ENCODE measurements at regions not wholly inside any gene's neighbourhood (a gene's known extent, or its start where the extent isn't known, plus 50 kb on each side); places are given as distances from the start of the nearest gene placed in this dataset.
"Not testable (repeated sequence)": the region's sequence is repeated elsewhere in the genome, so short reads cannot be mapped to it uniquely, and the experiment has no call there.

- no peak for DNase-seq (ENCODE audit: low read depth)
Measured at GRCh38 chr13:72586518-72586917, 140.9 kb downstream of the MZT1 start.

- DNase-seq (ENCODE audit: low read depth): no peak
Measured at GRCh38 chr13:72585254-72585653, 142.2 kb downstream of the MZT1 start.

GRCh38 chr13:72571191-72571590 lies 156.2 kb downstream of the MZT1 start:
- no peak for DNase-seq (ENCODE audit: low read depth)

- DNase-seq (ENCODE audit: low read depth): no peak
Measured at GRCh38 chr13:72570019-72570418, 157.4 kb downstream of the MZT1 start.

- DNase-seq (ENCODE audit: low read depth): no peak
Measured at GRCh38 chr13:72567566-72567965, 159.9 kb downstream of the MZT1 start.

- no peak for DNase-seq (ENCODE audit: low read depth)
Measured at GRCh38 chr13:72566526-72566925, 160.9 kb downstream of the MZT1 start.

GRCh38 chr13:72565893-72566292 lies 161.5 kb downstream of the MZT1 start:
- DNase-seq (ENCODE audit: low read depth): peak; percentile 37

GRCh38 chr13:72562686-72563085 lies 164.7 kb downstream of the MZT1 start:
- DNase-seq (ENCODE audit: low read depth): no peak

- no peak for DNase-seq (ENCODE audit: low read depth)
Measured at GRCh38 chr13:72561791-72562190, 165.6 kb downstream of the MZT1 start.

GRCh38 chr13:72559716-72560115 lies 167.7 kb downstream of the MZT1 start:
- DNase-seq (ENCODE audit: low read depth): no peak

- DNase-seq (ENCODE audit: low read depth): no peak
Measured at GRCh38 chr13:72556945-72557344, 170.5 kb downstream of the MZT1 start.

GRCh38 chr13:72555601-72556000 lies 171.8 kb downstream of the MZT1 start:
- DNase-seq (ENCODE audit: low read depth): peak; percentile 26

GRCh38 chr13:72552731-72553130 lies 174.7 kb downstream of the MZT1 start:
- DNase-seq (ENCODE audit: low read depth): no peak

GRCh38 chr13:72545895-72546294 lies 181.5 kb downstream of the MZT1 start:
- not testable (repeated sequence) for DNase-seq (ENCODE audit: low read depth)

GRCh38 chr13:72545030-72545719 lies 182.3 kb downstream of the MZT1 start:
- DNase-seq (ENCODE audit: low read depth): no peak

- DNase-seq (ENCODE audit: low read depth): no peak
Measured at GRCh38 chr13:72544042-72544441, 183.4 kb downstream of the MZT1 start.

GRCh38 chr13:72542241-72542640 lies 185.2 kb downstream of the MZT1 start:
- no peak for DNase-seq (ENCODE audit: low read depth)

GRCh38 chr13:72541674-72542073 lies 185.8 kb downstream of the MZT1 start:
- DNase-seq (ENCODE audit: low read depth): no peak

GRCh38 chr13:72540881-72541280 lies 186.5 kb downstream of the MZT1 start:
- no peak for DNase-seq (ENCODE audit: low read depth)

- no peak for DNase-seq (ENCODE audit: low read depth)
Measured at GRCh38 chr13:72539925-72540324, 187.5 kb downstream of the MZT1 start.

- no peak for DNase-seq (ENCODE audit: low read depth)
Measured at GRCh38 chr13:72537782-72538181, 189.6 kb downstream of the MZT1 start.

- peak; percentile 45 for DNase-seq (ENCODE audit: low read depth)
Measured at GRCh38 chr13:72537395-72537780, 190.0 kb downstream of the MZT1 start.

GRCh38 chr13:72536714-72537394 lies 190.6 kb downstream of the MZT1 start:
- DNase-seq (ENCODE audit: low read depth): peak; percentile 70

Measured in renal cortical epithelial cell (primary cell).